GM12873 (cell line): ENCODE measurements at regions not wholly inside any gene's neighbourhood (a gene's known extent, or its start where the extent isn't known, plus 50 kb on each side); places are given as distances from the start of the nearest gene placed in this dataset.

Source experiments
- TF ChIP-seq, protein P1 (sequence below): IDR thresholded peaks from 2 replicates; pipeline ENCODE4 v1.5.1; 2012; ENCODE audit warnings: low read depth, mild to moderate bottlenecking, moderate library complexity, low read length, control low read depth; ENCODE audit not compliant: insufficient read depth; ENCODE audit errors: missing control alignments

DNA sequence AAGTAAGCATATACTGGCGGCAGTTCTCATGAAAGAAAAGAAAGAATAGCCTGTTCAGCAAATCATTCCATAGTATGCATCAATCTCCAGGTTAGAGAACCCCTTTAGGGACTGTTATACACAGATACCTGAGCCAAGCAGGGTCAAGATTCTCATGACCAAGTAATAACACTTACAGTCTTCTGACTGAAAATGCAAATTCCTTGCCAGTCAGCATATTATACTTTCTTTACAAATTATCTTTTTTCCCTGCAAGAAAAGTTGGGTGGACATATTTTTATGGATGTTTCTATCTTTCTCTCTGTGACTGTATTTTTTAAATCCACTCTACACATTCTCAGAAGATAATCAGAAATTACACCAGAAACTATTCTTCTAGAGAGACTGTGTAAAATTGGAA, 120.4 kb upstream of the COL5A2 start:
- TF ChIP-seq, protein P1, sequence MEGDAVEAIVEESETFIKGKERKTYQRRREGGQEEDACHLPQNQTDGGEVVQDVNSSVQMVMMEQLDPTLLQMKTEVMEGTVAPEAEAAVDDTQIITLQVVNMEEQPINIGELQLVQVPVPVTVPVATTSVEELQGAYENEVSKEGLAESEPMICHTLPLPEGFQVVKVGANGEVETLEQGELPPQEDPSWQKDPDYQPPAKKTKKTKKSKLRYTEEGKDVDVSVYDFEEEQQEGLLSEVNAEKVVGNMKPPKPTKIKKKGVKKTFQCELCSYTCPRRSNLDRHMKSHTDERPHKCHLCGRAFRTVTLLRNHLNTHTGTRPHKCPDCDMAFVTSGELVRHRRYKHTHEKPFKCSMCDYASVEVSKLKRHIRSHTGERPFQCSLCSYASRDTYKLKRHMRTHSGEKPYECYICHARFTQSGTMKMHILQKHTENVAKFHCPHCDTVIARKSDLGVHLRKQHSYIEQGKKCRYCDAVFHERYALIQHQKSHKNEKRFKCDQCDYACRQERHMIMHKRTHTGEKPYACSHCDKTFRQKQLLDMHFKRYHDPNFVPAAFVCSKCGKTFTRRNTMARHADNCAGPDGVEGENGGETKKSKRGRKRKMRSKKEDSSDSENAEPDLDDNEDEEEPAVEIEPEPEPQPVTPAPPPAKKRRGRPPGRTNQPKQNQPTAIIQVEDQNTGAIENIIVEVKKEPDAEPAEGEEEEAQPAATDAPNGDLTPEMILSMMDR: no peak

GRCh38 chr2:189300916-189301315, 121.4 kb upstream of the COL5A2 start:
- TF ChIP-seq, protein P1: no peak

DNA sequence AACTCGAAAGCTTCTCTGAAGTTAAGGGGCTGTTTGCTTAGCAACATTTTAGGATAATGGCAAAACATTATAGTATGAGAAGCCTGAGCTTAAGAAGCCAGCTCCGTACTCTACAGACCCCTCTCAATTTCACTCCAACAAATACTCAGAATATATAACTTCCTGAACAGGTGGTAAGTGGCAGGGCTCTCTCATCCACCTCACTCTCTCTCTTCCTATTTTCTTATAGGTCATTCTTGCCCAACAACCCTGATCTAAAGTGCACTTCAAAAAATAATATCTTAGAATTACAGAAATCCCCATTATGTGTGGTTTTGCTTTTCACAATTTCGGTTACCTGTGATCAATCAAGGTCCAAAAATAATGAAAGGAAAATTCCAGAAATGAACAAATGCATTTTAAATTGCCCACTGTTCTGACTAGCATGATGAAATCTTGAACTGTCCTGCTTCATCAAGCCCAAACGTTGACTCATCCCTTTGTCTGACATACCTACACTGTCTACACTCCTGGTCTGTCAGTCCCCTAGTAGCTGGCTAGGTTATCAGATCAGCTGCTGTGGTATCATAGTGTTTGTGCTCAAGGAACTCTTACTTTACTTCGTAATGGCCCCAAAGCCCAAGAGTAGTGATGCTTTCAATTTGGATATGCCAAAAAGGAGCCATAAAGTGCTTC, 122.8 kb upstream of the COL5A2 start:
- TF ChIP-seq, protein P1: no peak

GRCh38 chr2:189304360-189304759, 124.8 kb upstream of the COL5A2 start:
- TF ChIP-seq, protein P1: no peak

DNA sequence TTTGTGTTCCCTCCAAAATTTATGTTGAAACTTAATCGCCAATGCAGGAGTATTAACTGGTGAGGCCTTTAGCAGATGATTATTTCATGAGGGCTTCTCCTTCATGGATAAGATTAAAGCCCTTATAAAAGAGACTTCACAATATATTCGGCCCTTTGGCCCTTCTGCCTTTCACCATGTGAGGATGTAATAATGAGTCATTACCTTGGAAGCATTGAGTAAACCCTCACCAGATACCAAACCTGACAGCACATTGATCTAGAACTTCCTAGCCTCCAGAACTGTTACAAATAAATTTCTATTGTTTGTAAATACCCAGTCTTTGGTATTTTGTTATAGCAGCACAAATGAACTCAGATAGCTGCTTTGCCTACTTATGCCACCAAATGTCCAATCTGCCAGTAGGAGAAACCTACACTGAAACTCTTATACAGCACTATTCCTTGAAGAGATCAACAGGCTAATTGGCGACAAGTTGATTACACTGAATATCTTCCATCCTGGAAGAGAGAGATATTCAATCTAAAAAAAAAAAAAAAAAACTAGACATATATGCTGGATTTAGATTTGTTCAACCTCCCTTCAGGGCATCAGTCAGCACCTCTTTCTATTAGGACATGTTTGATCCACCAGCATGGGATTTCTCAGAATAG, 125.9 kb upstream of the COL5A2 start:
- TF ChIP-seq, protein P1: no peak

DNA sequence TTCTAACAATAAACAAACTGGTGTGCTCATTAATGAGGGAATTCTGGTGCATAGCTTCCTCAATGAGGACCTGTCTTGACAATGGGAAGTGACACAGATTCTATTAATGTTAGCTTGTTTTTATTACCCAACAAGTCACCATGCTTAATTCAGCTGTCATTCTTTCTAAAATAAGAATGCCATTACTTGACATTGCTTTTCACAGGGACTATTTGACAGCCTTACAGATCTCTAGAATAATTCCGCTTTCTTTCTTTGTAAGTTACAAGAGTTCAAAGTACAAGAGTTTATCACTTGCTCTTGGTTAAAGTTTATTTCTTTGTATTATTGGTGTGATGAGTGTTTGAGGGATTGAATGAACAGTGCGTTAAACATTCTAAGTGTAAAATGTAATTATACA, 127.0 kb upstream of the COL5A2 start:
- TF ChIP-seq, protein P1: no peak

DNA sequence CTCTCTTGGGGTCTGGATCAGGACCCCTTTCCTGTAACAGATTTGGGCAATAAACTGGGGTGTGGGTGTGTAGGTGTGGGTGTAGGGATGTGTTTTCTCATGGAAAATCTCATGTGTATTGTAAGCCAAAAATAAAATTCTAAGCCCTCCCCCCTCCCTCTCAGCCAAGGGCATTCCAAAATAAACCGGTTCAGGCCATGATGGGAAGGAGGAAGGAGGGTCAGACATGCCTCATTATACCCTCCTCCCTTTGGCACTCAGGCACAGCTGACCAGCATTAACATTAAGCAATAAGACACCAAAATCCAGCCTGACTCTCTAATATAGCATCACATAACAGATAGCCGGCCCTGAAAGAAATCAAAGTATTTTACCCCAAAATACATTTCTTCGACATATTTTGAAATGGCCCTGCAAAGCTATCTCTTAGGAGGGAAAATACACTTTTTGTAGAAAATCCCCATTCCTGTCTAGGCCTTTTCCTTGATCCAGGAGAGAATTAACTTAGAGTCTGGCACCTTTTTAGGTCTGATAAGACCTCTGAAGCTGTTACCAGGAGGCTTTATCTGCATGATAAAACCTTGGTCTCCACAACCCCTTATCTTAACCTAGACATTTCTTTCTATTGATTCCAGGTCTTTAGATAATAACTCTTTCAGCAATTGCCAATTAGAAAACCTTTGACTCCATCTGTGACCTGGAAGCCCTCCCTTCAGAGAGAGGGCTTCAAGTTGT, 128.7 kb upstream of the COL5A2 start:
- TF ChIP-seq, protein P1: no peak
